Osteoblast (primary cell): ENCODE measurements at regions not wholly inside any gene's neighbourhood (a gene's known extent, or its start where the extent isn't known, plus 50 kb on each side); places are given as distances from the start of the nearest gene placed in this dataset.

ENCODE experiments used
- DNase-seq: peaks from one replicate; pipeline ENCODE4 v3.0.0; 2011; ENCODE audit warnings: low spot score, mixed read lengths; ENCODE audit not compliant: insufficient read length; ENCODE audit errors: missing footprints
- H2AFZ ChIP-seq: 2 replicates; pipeline ENCODE4 v1.6.0; 2011; ENCODE audit warnings: mild to moderate bottlenecking, low read length
- H3K27ac ChIP-seq: 2 replicates; pipeline ENCODE4 v1.5.1; 2011; ENCODE audit warnings: mild to moderate bottlenecking, low read depth, low read length, moderate library complexity
- H3K27me3 ChIP-seq: 2 replicates; pipeline ENCODE4 v1.6.0; 2012; ENCODE audit warnings: mild to moderate bottlenecking, control low read depth, inconsistent platforms, low read length, moderate library complexity; ENCODE audit not compliant: insufficient read depth
- H3K36me3 ChIP-seq: 2 replicates; pipeline ENCODE4 v1.5.1; 2011; ENCODE audit warnings: mild to moderate bottlenecking, low read length, control low read depth, moderate library complexity; ENCODE audit not compliant: insufficient read depth
- H3K4me1 ChIP-seq: 2 replicates; pipeline ENCODE4 v1.5.1; 2011; ENCODE audit warnings: mild to moderate bottlenecking, low read length, control low read depth, moderate library complexity; ENCODE audit not compliant: insufficient read depth
- H3K4me2 ChIP-seq: 2 replicates; pipeline ENCODE4 v1.6.0; 2011; ENCODE audit warnings: mild to moderate bottlenecking, low read length; ENCODE audit not compliant: insufficient read depth
- H3K4me3 ChIP-seq: fragments of 200-600 bp; sonication (generic); 3 replicates; pipeline ENCODE4 v1.5.1; 2012; ENCODE audit warnings: mild to moderate bottlenecking, low read length, inconsistent platforms; ENCODE audit not compliant: insufficient read depth
- H3K79me2 ChIP-seq: 2 replicates; pipeline ENCODE4 v1.6.0; 2012; ENCODE audit warnings: mild to moderate bottlenecking, low read length, control low read depth, inconsistent platforms; ENCODE audit not compliant: insufficient read depth
- H3K9me3 ChIP-seq: 2 replicates; pipeline ENCODE4 v1.5.1; 2011; ENCODE audit warnings: low read depth, low read length, control low read depth
- H4K20me1 ChIP-seq: 2 replicates; pipeline ENCODE4 v1.6.0; 2012; ENCODE audit warnings: mild to moderate bottlenecking, low read length, control low read depth; ENCODE audit not compliant: insufficient read depth
- CTCF ChIP-seq: IDR thresholded peaks from 2 replicates; pipeline ENCODE4 v1.5.1; 2011; ENCODE audit warnings: mild to moderate bottlenecking, low read depth, low read length, moderate library complexity; ENCODE audit errors: extremely low read depth

- Histone ChIP-seq H3K79me2 (no peaks in the 10 kb centered on the region), H3K4me3 (no peak overlapping the region), H3K4me2 (no peak overlapping the region), H3K9me3 (peaks cover 2% of the 10 kb centered on the region), H4K20me1 (no peaks in the 10 kb centered on the region), H2AFZ (no peak overlapping the region), H3K36me3 (no peaks in the 10 kb centered on the region), H3K27me3 (no peaks in the 10 kb centered on the region), H3K4me1 (no peaks in the 10 kb centered on the region), H3K27ac (no peak overlapping the region)
- no peak for DNase-seq
- no peak for TF ChIP-seq CTCF
Measured at GRCh38 chr15:97091093-97091492, 760.6 kb downstream of the NR2F2 start.

GRCh38 chr15:97092656-97093055, 762.2 kb downstream of the NR2F2 start:
- DNase-seq: no peak
- no peaks in the 10 kb centered on the region for H3K4me1 ChIP-seq
- H3K9me3 ChIP-seq: peaks cover 2% of the 10 kb centered on the region
- H3K79me2 ChIP-seq: no peaks in the 10 kb centered on the region
- TF ChIP-seq CTCF: no peak
- no peaks in the 10 kb centered on the region for H4K20me1 ChIP-seq
- H3K27me3 ChIP-seq: no peaks in the 10 kb centered on the region
- no peak overlapping the region for H3K4me2 ChIP-seq
- no peak overlapping the region for H3K4me3 ChIP-seq
- no peak overlapping the region for H3K27ac ChIP-seq
- no peaks in the 10 kb centered on the region for H3K36me3 ChIP-seq
- no peak overlapping the region for H2AFZ ChIP-seq

- Histone ChIP-seq H3K4me3 (no peak overlapping the region), H3K79me2 (no peaks in the 10 kb centered on the region), H3K4me1 (no peaks in the 10 kb centered on the region), H4K20me1 (no peaks in the 10 kb centered on the region), H3K4me2 (no peak overlapping the region), H3K9me3 (no peaks in the 10 kb centered on the region), H3K27me3 (no peaks in the 10 kb centered on the region), H2AFZ (no peak overlapping the region), H3K36me3 (no peaks in the 10 kb centered on the region), H3K27ac (no peak overlapping the region)
- DNase-seq: no peak
- no peak for TF ChIP-seq CTCF
Measured at GRCh38 chr15:97096303-97096835, 765.9 kb downstream of the NR2F2 start.

GRCh38 chr15:97099040-97099439, 768.5 kb downstream of the NR2F2 start:
- H3K79me2 ChIP-seq: no peaks in the 10 kb centered on the region
- no peaks in the 10 kb centered on the region for H3K4me1 ChIP-seq
- DNase-seq: no peak
- H3K27ac ChIP-seq: no peak overlapping the region
- H3K4me2 ChIP-seq: no peak overlapping the region
- H3K9me3 ChIP-seq: no peaks in the 10 kb centered on the region
- H3K27me3 ChIP-seq: no peaks in the 10 kb centered on the region
- no peaks in the 10 kb centered on the region for H3K36me3 ChIP-seq
- no peaks in the 10 kb centered on the region for H4K20me1 ChIP-seq
- H2AFZ ChIP-seq: no peak overlapping the region
- no peak for TF ChIP-seq CTCF
- no peak overlapping the region for H3K4me3 ChIP-seq
